ENCODE measurements at regions not wholly inside any gene's neighbourhood (a gene's known extent, or its start where the extent isn't known, plus 50 kb on each side); places are given as distances from the start of the nearest gene placed in this dataset.
"Not testable (repeated sequence)": the region's sequence is repeated elsewhere in the genome, so short reads cannot be mapped to it uniquely, and the experiment has no call there.

DNA sequence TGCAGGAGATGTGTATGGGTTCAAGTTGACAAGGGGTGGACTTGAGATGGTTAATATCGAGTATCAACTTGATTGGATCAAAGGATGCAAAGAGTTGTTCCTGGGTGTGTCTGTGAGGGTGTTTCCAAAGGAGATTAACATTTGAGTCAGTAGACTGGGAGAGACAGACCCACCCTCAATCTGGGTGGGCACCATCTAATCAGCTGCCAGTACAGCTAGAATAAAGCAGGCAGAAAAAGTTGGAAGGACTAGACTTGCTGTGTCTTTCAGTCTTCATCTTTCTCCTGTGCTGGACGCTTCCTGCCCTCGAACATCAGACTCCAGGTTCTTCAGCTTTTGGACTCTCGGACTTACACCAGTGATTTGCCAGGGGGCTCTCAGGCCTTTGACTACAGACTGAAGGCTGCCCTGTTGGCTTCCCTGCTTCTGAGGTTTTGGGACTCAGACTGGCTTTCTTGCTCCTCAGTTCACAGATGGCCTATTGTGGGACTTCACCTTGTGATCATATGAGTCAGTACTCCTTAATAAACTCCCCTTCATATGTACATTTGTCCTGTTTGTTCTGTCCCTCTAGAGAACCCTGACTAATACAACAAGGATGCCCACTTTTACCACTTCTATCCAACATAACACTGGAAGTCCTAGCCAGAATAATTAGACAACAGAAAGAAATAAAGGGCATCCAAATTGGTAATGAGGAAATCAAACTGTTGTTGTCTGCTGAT lies 62.7 kb upstream of the KRAS start:
- not testable (repeated sequence) for TF ChIP-seq CTCF (conservative IDR thresholded peaks at IDR 0.05; ENCODE audit: low read depth, low read length); EZH2 (IDR thresholded peaks at IDR 0.05; ENCODE audit: borderline replicate concordance, low read depth, low read length, poor library complexity, severe bottlenecking)
